HepG2 (cell line): ENCODE measurements at regions not wholly inside any gene's neighbourhood (a gene's known extent, or its start where the extent isn't known, plus 50 kb on each side); places are given as distances from the start of the nearest gene placed in this dataset.

Experiments used
- BATF2 ChIP-seq: sonication (generic); formaldehyde crosslinking; IDR thresholded peaks from 2 replicates; pipeline ENCODE4 v1.8.0; 2022; ENCODE audit warnings: mild to moderate bottlenecking, missing genetic modification reagents, moderate library complexity
- CTCF ChIP-seq: sonication (generic); formaldehyde crosslinking; IDR thresholded peaks from 2 replicates; pipeline ENCODE4 v1.5.0; 2020; ENCODE audit warnings: mild to moderate bottlenecking, missing genetic modification reagents, moderate library complexity
- ETV5 ChIP-seq: IDR thresholded peaks from 2 replicates; pipeline ENCODE4 v1.6.1; 2018; ENCODE audit warnings: missing biosample characterization, missing genetic modification reagents, inconsistent platforms, borderline replicate concordance
- FOXA1 ChIP-seq, 2 experiments: fragments of 450-650 bp in 1 of 2; sonication (generic) in 1 of 2; formaldehyde crosslinking in 1 of 2; IDR thresholded peaks; 2 replicates each; pipeline versions ENCODE4 v1.4.0 to v1.6.1; 2016 to 2020; ENCODE audit warnings: missing genetic modification reagents in 1 of 2
- NR3C1 ChIP-seq: sonication (generic); formaldehyde crosslinking; IDR thresholded peaks from 2 replicates; pipeline ENCODE4 v1.4.0; 2020; ENCODE audit warnings: missing genetic modification reagents
- POLR2AphosphoS5 ChIP-seq: IDR thresholded peaks from 2 replicates; pipeline ENCODE4 v1.6.1; 2012; ENCODE audit warnings: low read depth, low read length
- SRF ChIP-seq: IDR thresholded peaks from 2 replicates; pipeline ENCODE4 v1.6.1; 2011; ENCODE audit warnings: mild to moderate bottlenecking, low read depth, low read length, moderate library complexity
- STAG1 ChIP-seq: sonication (generic); formaldehyde crosslinking; IDR thresholded peaks from 2 replicates; pipeline ENCODE4 v1.4.0; 2020; ENCODE audit warnings: missing genetic modification reagents
- TCF7L2 ChIP-seq: IDR thresholded peaks from 2 replicates; pipeline ENCODE4 v1.6.1; 2011; ENCODE audit warnings: mild to moderate bottlenecking, low read depth, low read length, moderate library complexity
- ZBTB4 ChIP-seq: sonication (generic); formaldehyde crosslinking; IDR thresholded peaks from 2 replicates; pipeline ENCODE4 v1.4.0; 2020; ENCODE audit warnings: missing genetic modification reagents, mild to moderate bottlenecking, borderline replicate concordance
- ZNF850 ChIP-seq: sonication (generic); formaldehyde crosslinking; conservative IDR thresholded peaks from 2 replicates; pipeline ENCODE4 v1.9.0; 2021; ENCODE audit warnings: mild to moderate bottlenecking, missing genetic modification reagents

GRCh38 chr16:55014022-55014421 lies 83.4 kb downstream of the IRX5 start:
- TF ChIP-seq NR3C1 (CRISPR knock-in tag) (no peak), STAG1 (no peak), POLR2AphosphoS5 (no peak), BATF2 (CRISPR knock-in tag) (no peak), ZBTB4 (CRISPR knock-in tag) (no peak), FOXA1 (IDR thresholded peaks at IDR 0.05) (no peak), FOXA1 (CRISPR knock-in tag; IDR thresholded peaks at IDR 0.05) (no peak), CTCF (CRISPR knock-in tag) (no peak), SRF (no peak), TCF7L2 (no peak), ZNF850 (CRISPR knock-in tag) (no peak), ETV5 (no peak)
